Right lobe of liver (tissue), 6 donors: ENCODE measurements at regions not wholly inside any gene's neighbourhood (a gene's known extent, or its start where the extent isn't known, plus 50 kb on each side); places are given as distances from the start of the nearest gene placed in this dataset.

Source experiments
- ATAC-seq, 4 donors: fragments of 200-7000 bp; cut with Tn5 transposase; one replicate each; pipeline ENCODE4 v1.9.1; 2020; ENCODE audit warnings: mild to moderate bottlenecking in 4 of 4, moderate library complexity in 4 of 4
- DNase-seq, 3 donors: peaks; one replicate each; pipeline ENCODE4 v3.0.0-alpha.2; 2020
- H3K27ac ChIP-seq, 3 donors: fragments of 200-600 bp; one replicate each; pipeline ENCODE4 v1.8.0; 2022
- H3K27me3 ChIP-seq, 2 donors: fragments of 200-600 bp; one replicate each; pipeline ENCODE4 v1.8.0; 2022
- H3K36me3 ChIP-seq, 4 donors: fragments of 200-600 bp; sonication (generic) in 1 of 4; one replicate each; pipeline versions ENCODE4 v1.5.1 to v1.8.0; 2017 to 2022; ENCODE audit warnings: control low read depth in 1 of 4
- H3K4me1 ChIP-seq, 4 donors: fragments of 200-600 bp; sonication (generic) in 1 of 4; one replicate each; pipeline versions ENCODE4 v1.5.1 to v1.8.0; 2017 to 2022; ENCODE audit warnings: control low read depth in 1 of 4
- H3K4me3 ChIP-seq, 3 donors: fragments of 200-600 bp; one replicate each; pipeline ENCODE4 v1.8.0; 2022
- H3K9me3 ChIP-seq, 4 donors: fragments of 200-600 bp; sonication (generic) in 1 of 4; one replicate each; pipeline versions ENCODE4 v1.5.1 to v1.8.0; 2017 to 2022; ENCODE audit warnings: control low read depth in 1 of 4
- POLR2A ChIP-seq: fragments of 450-650 bp; IDR thresholded peaks from one replicate; pipeline ENCODE4 v1.6.1; 2017; ENCODE audit warnings: antibody characterized with exemption, mild to moderate bottlenecking
- WGBS: methylation state at CpG from one replicate; pipeline ENCODE4 v1.1.6; 2018; ENCODE audit warnings: low coverage, low lambda C conversion rate; ENCODE audit not compliant: insufficient coverage; ENCODE audit errors: missing lambda C conversion rate; 5-methylcytosine and 5-hydroxymethylcytosine counted together
- intact Hi-C, 2 donors: fragments of 100-400 bp; cut with DNase I; formaldehyde crosslinking; loops; one replicate each; pipeline versions ENCODE4 v1.11.2 to v1.14.1; 2022
- TF ChIP-seq, protein P1 (sequence below), 4 donors: fragments of 200-600 bp in 3 of 4; fragments of 450-650 bp in 1 of 4; IDR thresholded peaks; one replicate each; pipeline versions ENCODE4 v1.5.1 to v1.8.0; 2016 to 2022; ENCODE audit warnings: antibody characterized with exemption in 4 of 4, mild to moderate bottlenecking in 2 of 4
- donor health status: DM: no; HTN: yes; CAD: no.
- donor health status: DM: no; HTN: no; CAD: no.
- donor health status: DM: no; HTN: no; CAD: no.
- donor health status: DM: no; HTN: yes; CAD: no.
- donor health status: DM: no; HTN: yes; CAD: no.

DNA sequence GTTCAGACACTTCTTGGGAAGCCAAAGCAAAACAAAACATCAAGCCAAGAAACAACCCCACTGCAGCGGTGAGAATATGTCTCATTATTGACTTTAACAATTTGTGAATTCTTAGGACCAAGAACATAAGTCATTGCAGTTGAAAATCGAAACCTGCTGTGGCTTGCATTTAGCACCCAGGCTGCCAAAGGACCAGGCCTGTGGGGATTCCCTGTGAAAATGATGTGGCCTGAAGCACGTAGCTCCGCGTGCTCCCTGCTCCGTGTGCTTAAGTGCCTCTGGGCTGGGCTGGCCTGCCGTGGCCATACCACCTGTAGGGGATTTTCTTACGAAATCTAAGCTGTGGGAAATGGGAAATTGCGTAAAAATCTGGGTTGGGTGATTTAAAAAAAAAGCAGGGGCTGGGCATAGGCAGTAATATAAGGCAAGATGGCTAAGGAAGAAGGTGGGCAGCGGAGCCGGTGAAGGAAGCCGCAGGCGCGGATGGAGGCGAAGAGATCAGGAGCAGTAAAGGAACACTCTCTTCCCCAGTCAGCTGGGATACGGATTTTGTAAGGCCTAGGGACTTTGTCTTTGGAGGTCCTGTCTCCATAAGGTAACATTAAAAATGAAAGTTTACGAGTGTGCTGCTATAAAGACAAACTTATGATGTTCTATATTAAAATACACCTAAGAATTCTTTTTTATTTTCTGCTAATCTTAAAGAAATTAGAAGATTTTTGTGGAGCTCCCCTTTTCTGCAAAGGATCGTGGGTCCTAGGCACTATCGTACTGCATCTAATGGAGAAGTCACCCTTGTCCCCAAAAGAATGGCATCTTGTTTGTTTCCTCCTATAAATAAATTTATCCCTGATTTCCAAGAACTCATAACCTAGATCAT, 189.6 kb upstream of the SEMA6A start:
- H3K4me3 ChIP-seq: no peak overlapping the region
- no peaks in the 10 kb centered on the region for H3K9me3 ChIP-seq
- DNase-seq: no peak
- H3K4me1 ChIP-seq: no peaks in the 10 kb centered on the region
- no peaks in the 10 kb centered on the region for H3K36me3 ChIP-seq
- H3K27ac ChIP-seq: no peak overlapping the region
- no peaks in the 10 kb centered on the region for H3K27me3 ChIP-seq
- ATAC-seq: no peak
- TF ChIP-seq, protein P1, sequence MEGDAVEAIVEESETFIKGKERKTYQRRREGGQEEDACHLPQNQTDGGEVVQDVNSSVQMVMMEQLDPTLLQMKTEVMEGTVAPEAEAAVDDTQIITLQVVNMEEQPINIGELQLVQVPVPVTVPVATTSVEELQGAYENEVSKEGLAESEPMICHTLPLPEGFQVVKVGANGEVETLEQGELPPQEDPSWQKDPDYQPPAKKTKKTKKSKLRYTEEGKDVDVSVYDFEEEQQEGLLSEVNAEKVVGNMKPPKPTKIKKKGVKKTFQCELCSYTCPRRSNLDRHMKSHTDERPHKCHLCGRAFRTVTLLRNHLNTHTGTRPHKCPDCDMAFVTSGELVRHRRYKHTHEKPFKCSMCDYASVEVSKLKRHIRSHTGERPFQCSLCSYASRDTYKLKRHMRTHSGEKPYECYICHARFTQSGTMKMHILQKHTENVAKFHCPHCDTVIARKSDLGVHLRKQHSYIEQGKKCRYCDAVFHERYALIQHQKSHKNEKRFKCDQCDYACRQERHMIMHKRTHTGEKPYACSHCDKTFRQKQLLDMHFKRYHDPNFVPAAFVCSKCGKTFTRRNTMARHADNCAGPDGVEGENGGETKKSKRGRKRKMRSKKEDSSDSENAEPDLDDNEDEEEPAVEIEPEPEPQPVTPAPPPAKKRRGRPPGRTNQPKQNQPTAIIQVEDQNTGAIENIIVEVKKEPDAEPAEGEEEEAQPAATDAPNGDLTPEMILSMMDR (IDR thresholded peaks at IDR 0.05): no peak
- no peak for TF ChIP-seq POLR2A
- intact Hi-C loops: no loop called here
- 83% methylated on average over 18 of the region's 19 CpGs for WGBS

DNA sequence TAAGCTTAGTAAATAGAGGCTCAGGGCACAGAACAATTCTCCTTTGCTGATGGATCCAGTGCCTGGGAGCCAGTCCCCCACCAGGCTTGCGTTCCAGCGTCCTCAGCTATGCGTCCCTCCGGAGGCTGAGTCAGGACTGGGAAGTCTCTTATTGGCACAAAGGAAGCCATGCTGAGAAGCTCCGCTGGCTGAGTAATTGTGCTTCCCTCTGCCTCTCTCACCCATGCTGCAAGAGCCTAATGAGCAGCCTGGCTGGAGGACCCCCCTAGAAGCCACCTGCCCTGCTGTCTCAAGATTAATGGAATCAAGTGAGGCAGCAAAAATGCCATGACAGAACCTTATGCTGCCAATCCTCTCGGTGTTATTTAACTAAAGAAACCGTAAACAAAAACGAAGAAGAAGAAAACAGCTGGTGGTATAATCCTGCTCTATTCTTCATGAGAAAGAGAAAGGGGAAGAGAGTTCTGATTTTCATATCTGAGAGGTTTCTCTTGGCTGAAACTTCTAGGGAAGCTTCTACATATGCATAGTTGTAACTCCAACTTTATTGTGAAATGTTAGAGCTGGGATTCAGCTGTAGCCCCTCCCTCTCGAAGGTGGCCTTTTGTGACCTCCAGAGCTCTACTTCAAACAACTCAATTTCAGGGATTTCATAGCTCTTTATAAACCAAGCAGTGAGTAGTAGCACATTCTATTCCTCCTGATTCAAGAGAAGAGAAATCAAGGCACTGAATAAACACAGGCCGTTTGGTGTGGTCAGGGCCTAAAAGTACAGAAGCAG, 185.4 kb upstream of the SEMA6A start:
- DNase-seq: no peak
- TF ChIP-seq, protein P1 (IDR thresholded peaks at IDR 0.05): no peak
- TF ChIP-seq POLR2A: no peak
- ATAC-seq: no peak
- 58% methylated on average over 7 of the region's 10 CpGs for WGBS
- H3K27me3 ChIP-seq: no peaks in the 10 kb centered on the region
- intact Hi-C loops: no loop called here
- no peaks in the 10 kb centered on the region for H3K36me3 ChIP-seq
- H3K4me1 ChIP-seq: no peaks in the 10 kb centered on the region
- no peak overlapping the region for H3K27ac ChIP-seq
- H3K4me3 ChIP-seq: no peak overlapping the region
- no peaks in the 10 kb centered on the region for H3K9me3 ChIP-seq

DNA sequence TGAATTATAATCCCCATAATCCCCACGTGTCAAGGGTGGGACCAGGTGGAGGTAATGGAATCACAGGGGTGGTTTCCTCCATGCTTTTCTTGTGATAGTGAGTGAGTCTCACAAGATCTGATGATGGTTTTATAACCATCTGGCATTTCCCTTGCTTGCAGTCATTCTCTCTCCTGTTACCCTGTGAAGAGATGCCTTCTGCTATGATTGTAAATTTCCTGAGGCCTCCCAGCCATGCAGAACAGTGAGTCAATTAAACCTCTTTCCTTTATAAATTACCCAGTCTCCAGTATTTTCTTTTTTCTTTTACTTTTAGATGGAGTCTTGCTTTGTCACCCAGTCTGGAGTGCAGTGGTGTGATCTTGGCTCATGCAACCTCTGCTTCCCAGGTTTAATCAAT, 182.7 kb upstream of the SEMA6A start:
- WGBS: 40% methylated on average over 1 of the region's 1 CpG
- no peaks in the 10 kb centered on the region for H3K36me3 ChIP-seq
- no peak for DNase-seq
- no peak for ATAC-seq
- no peaks in the 10 kb centered on the region for H3K4me1 ChIP-seq
- no peaks in the 10 kb centered on the region for H3K27me3 ChIP-seq
- TF ChIP-seq POLR2A: no peak
- TF ChIP-seq, protein P1 (IDR thresholded peaks at IDR 0.05): no peak
- intact Hi-C loops: no loop called here
- no peak overlapping the region for H3K4me3 ChIP-seq
- no peaks in the 10 kb centered on the region for H3K9me3 ChIP-seq
- no peak overlapping the region for H3K27ac ChIP-seq

DNA sequence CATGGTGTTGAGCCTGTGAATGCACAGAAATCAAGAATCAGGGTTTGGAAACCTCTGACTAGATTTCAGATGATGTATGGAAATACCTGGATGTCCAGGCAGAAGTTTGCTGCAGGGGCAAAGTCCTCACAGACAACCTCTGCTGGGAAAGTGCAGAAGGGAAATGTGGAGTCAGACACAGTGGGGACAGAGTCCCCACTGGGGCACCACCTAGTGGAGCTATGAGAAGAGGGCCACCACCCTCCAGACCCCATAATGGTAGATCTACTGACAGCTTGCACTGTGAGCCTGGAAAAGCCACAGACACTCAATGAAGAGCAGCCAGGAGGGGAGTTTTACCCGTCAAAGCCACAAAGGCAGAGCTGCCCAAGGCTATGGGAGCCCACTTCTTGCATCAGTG, 181.9 kb upstream of the SEMA6A start:
- intact Hi-C loops: no loop called here
- ATAC-seq (no peak), DNase-seq (no peak)
- Histone ChIP-seq H3K27me3 (no peaks in the 10 kb centered on the region), H3K9me3 (no peaks in the 10 kb centered on the region), H3K27ac (no peak overlapping the region), H3K36me3 (no peaks in the 10 kb centered on the region), H3K4me1 (no peaks in the 10 kb centered on the region), H3K4me3 (no peak overlapping the region)
- WGBS: 75% methylated on average over 1 of the region's 1 CpG
- TF ChIP-seq, protein P1 (IDR thresholded peaks at IDR 0.05): no peak
- no peak for TF ChIP-seq POLR2A
